ENCODE measurements at regions not wholly inside any gene's neighbourhood (a gene's known extent, or its start where the extent isn't known, plus 50 kb on each side); places are given as distances from the start of the nearest gene placed in this dataset.
"Not testable (repeated sequence)": the region's sequence is repeated elsewhere in the genome, so short reads cannot be mapped to it uniquely, and the experiment has no call there.

- DNase-seq, result no peak
These were observed 51.1 kb downstream of the DOP1B start for GRCh38 chr21:36207577-36208320.

DNA sequence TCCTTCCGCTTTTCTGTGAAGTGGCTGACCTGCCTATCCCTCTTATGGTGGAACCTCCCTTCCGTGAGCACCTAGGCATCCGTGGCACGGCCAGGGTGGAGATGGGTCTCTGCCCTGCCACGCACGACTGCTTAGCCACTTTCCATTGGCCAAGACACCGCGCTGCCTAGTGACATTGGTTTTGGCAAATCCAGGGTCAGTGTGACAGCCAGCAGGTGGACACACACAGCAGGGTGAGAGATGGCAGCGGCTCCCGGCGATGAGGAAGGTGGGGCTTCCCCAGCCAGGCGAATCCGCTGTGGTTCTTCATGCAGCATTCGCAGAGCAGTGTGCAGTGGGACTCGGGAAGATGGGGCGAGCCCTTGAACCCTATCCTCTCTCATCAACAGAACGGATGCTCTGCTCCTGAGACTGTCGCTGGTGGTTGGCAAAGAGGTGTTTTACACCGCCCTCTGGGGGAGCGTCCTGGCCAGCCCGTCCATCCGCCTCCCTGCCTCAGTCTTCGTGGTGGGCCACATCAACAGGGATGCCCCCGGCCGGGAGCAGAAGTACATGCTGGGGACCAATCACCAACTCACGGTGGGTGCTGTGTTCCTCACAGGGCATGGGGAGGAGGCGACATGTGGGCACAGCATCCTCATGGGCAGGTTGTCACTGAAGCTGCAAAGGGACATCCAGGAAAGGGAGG is 51.8 kb downstream of the DOP1B start:
- DNase-seq, result no peak

- peak; percentile 74 for DNase-seq
These were observed 53.1 kb downstream of the DOP1B start for GRCh38 chr21:36209626-36210171.

DNA sequence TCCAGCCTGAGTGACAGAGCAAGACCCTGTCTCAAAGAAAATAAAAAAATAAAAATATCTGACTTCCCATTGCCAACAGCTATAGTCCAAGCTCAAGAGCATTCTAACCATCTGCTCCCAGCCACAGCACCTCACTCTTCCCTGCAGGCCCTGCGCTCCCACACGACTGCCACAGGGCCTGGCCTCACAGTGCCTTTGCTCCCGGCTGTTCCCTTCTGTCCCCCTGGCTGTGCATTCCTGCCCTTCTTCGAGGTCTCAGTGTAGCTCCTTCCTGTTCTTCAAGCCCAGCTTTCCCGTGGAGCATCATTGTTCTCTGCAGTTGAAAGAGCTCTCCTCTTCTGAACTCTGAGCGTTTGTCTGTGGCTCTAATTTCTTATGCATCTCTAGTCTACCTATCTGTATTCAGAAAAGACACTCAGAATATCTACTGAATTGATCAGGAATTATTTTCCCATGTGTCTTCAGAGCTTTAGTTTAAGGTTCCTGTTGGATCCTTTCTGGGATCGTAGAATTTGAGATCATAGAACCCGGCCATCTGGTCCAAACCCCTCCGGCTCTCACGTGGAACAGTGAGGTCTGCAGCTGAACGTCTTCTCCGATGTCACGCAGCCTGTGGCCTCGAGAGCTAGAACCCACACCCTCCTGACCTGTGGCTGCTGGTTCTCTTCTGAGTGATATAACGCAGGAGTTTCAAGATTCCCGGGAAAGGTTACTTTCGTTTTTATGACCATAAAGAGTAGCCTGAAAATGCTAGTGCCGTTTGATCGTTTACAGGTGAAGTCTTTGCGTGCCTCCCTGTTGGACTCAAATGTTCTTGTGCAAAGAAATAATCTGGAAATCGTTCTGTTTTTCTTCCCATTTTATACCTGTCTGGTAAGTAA is 54.4 kb downstream of the DOP1B start:
- DNase-seq, result no peak

DNA sequence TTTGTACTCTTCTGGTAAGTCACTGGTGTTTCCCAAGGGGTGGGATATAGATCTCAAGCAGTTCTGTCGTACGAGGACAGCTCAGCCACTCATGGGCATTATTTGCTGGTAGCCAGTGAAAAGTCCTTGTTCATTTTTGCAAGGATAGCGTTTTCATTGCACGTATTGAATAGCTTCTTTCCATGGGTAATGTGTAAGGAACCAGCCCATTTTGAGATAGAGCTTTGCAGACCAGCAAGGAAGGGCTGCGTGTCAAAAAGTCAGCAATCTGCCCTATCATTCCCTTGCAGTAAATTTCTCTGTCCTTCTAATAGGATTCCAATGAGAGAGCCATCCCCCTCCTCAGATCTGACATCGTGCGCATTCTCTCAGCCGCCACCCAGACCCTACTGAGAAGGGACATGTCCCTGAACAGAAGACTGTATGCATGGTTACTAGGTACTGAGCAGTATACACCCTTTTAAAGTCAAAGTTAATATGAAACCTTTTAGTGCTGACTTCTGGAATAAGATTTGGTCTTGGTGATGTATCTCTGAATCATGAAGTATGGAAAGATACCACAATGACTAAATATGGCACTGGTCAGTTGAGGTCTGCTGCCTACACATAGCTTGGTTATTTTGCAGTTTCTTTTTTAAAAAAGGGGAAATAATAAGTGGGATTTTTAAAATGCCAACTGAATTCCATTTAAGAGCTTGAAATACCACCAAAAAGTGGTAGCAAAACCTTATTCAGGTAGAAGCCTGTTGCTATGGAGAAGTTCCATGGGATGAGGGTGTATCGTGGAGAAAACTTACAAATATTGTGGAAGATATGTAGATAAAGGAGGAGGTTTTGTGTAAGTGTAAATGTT is 55.3 kb downstream of the DOP1B start:
- no peak for DNase-seq

DNA sequence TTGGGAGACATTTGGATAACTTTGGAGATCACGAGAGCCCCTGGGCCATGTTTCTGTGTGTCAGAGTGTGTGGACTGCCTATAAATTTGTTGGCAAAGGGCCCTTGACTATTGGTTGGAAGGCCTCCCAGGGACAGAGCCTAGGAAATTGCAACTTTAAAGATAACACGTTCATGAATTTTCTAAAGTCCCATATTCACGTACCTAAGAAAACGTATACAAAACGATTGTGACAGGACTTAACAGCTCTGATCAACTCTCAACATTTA is 55.8 kb downstream of the DOP1B start:
- no peak for DNase-seq

GRCh38 chr21:36214561-36214960 is 57.9 kb downstream of the DOP1B start:
- no peak for DNase-seq

DNA sequence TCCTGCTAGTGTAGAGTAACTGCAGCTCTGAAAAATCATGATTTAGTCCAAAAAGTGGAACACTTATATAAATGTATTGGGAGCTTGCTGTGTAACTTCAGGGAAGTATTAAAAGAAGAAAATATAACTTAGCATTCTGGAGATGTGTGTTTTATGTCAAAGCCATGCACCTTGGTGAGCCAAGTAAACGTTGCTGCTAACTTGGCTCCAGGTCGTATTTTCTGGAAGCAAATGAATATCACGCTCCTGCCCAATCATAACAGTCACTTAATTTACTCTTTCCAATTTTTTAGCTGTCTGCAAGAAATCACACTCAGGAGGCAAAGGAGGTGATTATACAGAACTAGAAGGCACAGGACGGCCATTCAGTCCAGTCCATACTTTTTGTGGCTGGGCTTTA is 61.1 kb downstream of the DOP1B start:
- no peak for DNase-seq

- DNase-seq, result no peak
These were observed 62.1 kb downstream of the DOP1B start for GRCh38 chr21:36218691-36219090.

DNA sequence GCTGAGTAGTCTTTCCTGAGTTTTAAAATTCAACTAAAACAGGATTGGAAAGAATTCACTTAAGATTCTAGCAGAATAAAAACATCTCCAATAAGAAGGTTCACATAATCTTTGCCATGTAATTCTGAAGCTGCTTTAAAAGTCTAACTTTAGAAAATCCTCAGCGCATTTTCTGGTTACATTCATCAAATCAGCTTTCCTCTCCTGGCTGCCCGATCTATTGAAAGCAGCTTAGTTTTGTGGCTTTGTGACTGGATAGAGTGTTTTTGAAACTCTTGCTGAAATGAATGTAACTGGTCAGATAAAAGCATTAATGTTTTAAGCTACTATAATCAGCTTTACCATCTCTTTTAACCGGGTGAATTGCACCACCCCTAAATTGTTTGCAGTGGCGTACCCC is 66.8 kb downstream of the DOP1B start:
- no peak for DNase-seq

- no peak for DNase-seq
These were observed 72.6 kb downstream of the DOP1B start for GRCh38 chr21:36229181-36229580.

DNA sequence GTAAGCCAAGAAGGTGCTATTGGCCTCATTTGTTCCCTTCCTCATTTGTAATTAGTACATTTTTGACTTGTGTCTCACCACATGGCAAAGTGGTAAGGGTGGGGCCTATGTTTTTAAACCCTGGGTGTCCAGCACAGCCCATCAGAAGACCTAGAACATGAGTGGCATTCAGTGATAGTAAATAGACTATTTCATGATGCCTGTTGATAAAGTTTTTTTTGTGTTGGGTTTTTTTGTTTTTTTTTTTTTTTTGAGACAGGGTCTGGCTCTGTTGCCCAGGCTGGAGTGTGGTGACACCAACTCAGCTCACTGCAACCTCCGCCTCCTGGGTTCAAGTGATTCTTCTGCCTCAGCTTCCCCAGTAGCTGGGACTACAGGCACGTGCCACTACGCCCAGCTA is 74.8 kb downstream of the DOP1B start:
- DNase-seq, result not testable (repeated sequence)

GRCh38 chr21:36232641-36233040 is 76.0 kb downstream of the DOP1B start:
- no peak for DNase-seq

GRCh38 chr21:36235058-36235582 is 78.5 kb downstream of the DOP1B start:
- no peak for DNase-seq

DNA sequence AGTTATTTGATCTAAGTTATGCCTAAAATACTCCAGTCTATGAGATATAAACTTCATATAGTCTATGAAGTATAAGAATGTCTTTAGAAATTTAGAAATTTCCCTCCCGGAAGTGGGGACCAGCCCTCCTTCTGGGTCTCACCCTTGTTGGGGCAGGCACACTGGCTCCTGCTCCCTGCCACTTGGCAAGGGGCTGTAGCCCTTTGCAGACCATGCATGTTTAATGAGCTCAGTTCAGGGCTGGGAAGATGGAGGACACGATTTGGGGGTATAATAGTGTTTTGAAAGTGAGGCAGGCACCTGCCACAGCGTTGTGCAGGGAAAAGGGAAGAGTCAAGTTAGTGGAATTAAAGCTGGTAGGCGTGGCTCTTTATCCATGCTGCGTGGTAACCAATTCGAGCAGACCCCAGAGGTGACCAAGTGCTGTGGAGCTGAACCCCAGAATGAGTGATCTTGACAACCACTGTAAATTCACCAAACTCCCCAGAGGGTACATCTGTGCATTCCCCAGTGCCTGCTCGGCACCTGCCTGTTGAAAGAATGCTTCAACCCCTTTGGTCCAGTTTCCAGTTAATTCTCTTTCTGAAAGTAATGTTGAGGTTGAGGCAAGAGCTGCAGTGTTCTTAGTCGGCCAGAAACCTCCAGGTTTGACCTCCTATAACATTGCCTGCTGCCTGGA is 79.6 kb downstream of the DOP1B start:
- DNase-seq, result no peak

GRCh38 chr21:36237441-36237840 is 80.8 kb downstream of the DOP1B start:
- DNase-seq, result no peak

DNA sequence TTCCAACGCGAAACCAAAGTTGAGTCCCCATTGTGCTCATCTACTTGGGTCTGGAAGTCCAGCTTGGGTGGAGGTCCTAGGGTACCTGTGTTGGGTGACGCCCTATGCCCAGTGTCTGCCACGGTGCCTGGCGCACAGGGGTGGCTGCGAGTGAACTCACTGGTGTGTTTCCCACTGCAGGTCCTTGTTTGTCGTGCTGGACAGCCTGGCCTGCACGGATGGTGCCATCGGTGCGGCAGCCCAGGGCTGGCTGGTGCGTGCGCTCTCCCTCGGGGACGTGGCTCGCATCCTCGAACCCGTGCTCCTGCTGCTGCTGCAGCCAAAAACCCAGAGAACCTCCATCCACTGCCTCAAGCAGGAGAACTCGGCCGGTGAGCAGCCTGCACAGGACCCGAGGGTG is 80.4 kb upstream of the MORC3 start:
- DNase-seq, result no peak

DNA sequence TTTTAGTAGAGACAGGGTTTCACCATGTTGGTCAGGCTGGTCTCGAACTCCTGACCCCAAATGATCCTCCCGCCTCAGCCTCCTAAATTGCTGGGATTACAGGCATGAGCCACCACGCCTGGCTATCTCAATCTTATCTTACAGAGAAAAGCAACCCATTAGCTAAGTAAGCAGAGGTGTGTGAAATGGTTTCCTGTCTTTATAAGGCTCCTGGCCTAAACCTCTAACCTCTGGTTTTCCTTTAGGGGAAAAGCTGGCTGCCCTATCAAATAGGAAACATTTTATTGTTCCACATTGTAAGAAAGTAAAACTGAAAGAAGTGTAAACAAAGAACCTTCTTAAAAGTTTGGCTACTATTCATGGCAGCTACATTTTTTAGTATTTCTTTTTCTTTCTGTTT is 78.3 kb upstream of the MORC3 start:
- DNase-seq, result no peak

DNA sequence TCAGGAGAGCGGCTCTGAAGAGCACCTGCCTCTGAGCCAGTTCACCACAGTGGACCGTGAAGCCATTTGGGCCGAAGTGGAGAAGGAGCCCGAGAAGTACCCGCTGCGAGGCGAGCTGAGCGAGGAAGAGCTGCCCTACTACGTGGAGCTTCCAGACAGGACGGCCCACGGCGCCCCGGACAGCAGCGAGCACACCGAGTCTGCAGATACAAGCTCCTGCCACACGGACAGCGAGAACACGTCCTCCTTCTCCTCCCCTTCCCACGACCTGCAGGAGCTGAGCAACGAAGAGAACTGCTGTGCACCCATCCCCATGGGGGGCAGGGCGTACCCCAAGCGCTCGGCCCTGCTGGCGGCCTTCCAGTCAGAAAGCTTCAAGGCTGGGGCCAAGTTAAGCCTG is 74.9 kb upstream of the MORC3 start:
- DNase-seq, result no peak

- DNase-seq, result no peak
These were observed 74.3 kb upstream of the MORC3 start for GRCh38 chr21:36245649-36246048.

DNA sequence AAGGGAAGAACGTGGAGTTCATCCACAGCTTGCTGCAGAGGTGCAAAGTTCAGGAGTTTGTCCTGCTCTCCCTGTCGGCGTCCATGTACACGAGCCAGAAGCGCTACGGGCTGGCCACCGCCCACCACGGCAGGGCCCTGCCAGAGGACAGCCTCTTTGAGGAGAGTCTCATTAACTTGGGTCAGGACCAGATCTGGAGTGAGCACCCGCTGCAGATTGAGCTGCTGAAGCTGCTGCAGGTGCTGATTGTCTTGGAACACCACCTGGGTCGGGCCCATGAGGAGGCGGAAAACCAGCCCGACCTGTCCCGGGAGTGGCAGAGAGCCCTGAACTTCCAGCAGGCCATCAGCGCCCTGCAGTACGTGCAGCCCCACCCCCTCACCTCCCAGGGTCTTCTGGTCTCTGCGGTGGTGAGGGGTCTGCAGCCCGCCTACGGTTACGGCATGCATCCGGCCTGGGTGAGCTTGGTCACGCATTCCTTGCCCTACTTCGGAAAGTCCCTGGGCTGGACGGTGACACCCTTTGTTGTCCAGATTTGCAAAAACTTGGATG is 73.8 kb upstream of the MORC3 start:
- DNase-seq, result no peak

Measured in SHP77 (cell line).